Body of pancreas (tissue), 4 donors: ENCODE measurements at regions not wholly inside any gene's neighbourhood (a gene's known extent, or its start where the extent isn't known, plus 50 kb on each side); places are given as distances from the start of the nearest gene placed in this dataset.

Source experiments
- CTCF ChIP-seq, 7 experiments: fragments of 450-650 bp in 4 of 7; fragments of 200-600 bp in 3 of 7; sonication (generic) in 3 of 7; IDR thresholded peaks; one replicate each; pipeline ENCODE4 v1.5.1; 2016 to 2019; ENCODE audit warnings: antibody characterized with exemption in 7 of 7
- POLR2A ChIP-seq, 3 donors: fragments of 450-650 bp; IDR thresholded peaks; one replicate each; pipeline ENCODE4 v1.6.1; 2016; ENCODE audit warnings: antibody characterized with exemption in 3 of 3, mild to moderate bottlenecking in 2 of 3

- TF ChIP-seq CTCF (IDR thresholded peaks at IDR 0.05) (no peak), POLR2A (IDR thresholded peaks at IDR 0.05) (no peak)
Observed at GRCh38 chr5:101393795-101394450, 490.8 kb upstream of the ST8SIA4 start.
